ENCODE measurements at regions not wholly inside any gene's neighbourhood (a gene's known extent, or its start where the extent isn't known, plus 50 kb on each side); places are given as distances from the start of the nearest gene placed in this dataset.

- no peak for TF ChIP-seq CTCF (conservative IDR thresholded peaks at IDR 0.05)
- TF ChIP-seq ZFX (IDR thresholded peaks at IDR 0.05): no peak
Measured at GRCh38 chr9:28004900-28005299, 431.6 kb upstream of the C9orf72 start.

Data from C4-2B (cell line).